ENCODE measurements at regions not wholly inside any gene's neighbourhood (a gene's known extent, or its start where the extent isn't known, plus 50 kb on each side); places are given as distances from the start of the nearest gene placed in this dataset.

- TF ChIP-seq EGR1 (IDR thresholded peaks at IDR 0.05; ENCODE audit: low read depth in 2 of 2) (no peak), RAD21 (IDR thresholded peaks at IDR 0.05) (no peak), SP1 (IDR thresholded peaks at IDR 0.05) (no peak), ZBTB33 (IDR thresholded peaks at IDR 0.05) (no peak), REST (IDR thresholded peaks at IDR 0.05) (no peak), NR2F2 (IDR thresholded peaks at IDR 0.05) (no peak), YY1 (IDR thresholded peaks at IDR 0.05) (no peak), ATF3 (IDR thresholded peaks at IDR 0.05) (no peak), HNF4G (IDR thresholded peaks at IDR 0.05) (no peak), FOXA1 (IDR thresholded peaks at IDR 0.05) (no peak), TAF1 (conservative IDR thresholded peaks at IDR 0.05) (no peak), RXRA (IDR thresholded peaks at IDR 0.05) (no peak)
- no peaks in the 10 kb centered on the region for H3K36me3 ChIP-seq (ENCODE audit: control insufficient read depth in 4 of 4, insufficient read depth in 3 of 4, low read depth in 1 of 4, low read length in 3 of 4)
- no peaks in the 10 kb centered on the region for H3K9me3 ChIP-seq (ENCODE audit: control insufficient read depth in 4 of 4, low read length in 3 of 4)
- no peak for DNase-seq (ENCODE audit: low spot score)
- no peaks in the 10 kb centered on the region for H3K4me1 ChIP-seq (ENCODE audit: control insufficient read depth in 4 of 4, insufficient read depth in 4 of 4, low read length in 3 of 4)
- no peak overlapping the region for H3K4me3 ChIP-seq (ENCODE audit: low read depth in 1 of 3, low read length in 3 of 3)
- H3K9ac ChIP-seq (ENCODE audit: low read depth in 1 of 2, low read length in 2 of 2) = no peak overlapping the region
- H3K27ac ChIP-seq (ENCODE audit: low read depth in 1 of 2, low read length in 2 of 2) = no peak overlapping the region
- H3K27me3 ChIP-seq (ENCODE audit: control insufficient read depth in 4 of 4, insufficient read depth in 4 of 4, low read length in 3 of 4) = no peaks in the 10 kb centered on the region
Observed at GRCh38 chr3:80086426-80086825, 318.6 kb upstream of the ROBO1 start.

GRCh38 chr3:80079886-80080285 lies 312.1 kb upstream of the ROBO1 start:
- no peaks in the 10 kb centered on the region for H3K36me3 ChIP-seq (ENCODE audit: control insufficient read depth in 4 of 4, insufficient read depth in 3 of 4, low read depth in 1 of 4, low read length in 3 of 4)
- H3K9ac ChIP-seq (ENCODE audit: low read depth in 1 of 2, low read length in 2 of 2) = no peak overlapping the region
- no peak overlapping the region for H3K27ac ChIP-seq (ENCODE audit: low read depth in 1 of 2, low read length in 2 of 2)
- no peak overlapping the region for H3K4me3 ChIP-seq (ENCODE audit: low read depth in 1 of 3, low read length in 3 of 3)
- H3K27me3 ChIP-seq (ENCODE audit: control insufficient read depth in 4 of 4, insufficient read depth in 4 of 4, low read length in 3 of 4) = no peaks in the 10 kb centered on the region
- TF ChIP-seq JUND (IDR thresholded peaks at IDR 0.05) (no peak), RAD21 (IDR thresholded peaks at IDR 0.05) (no peak), ATF3 (IDR thresholded peaks at IDR 0.05) (no peak), HNF4A (conservative IDR thresholded peaks at IDR 0.05) (no peak), HNF4G (IDR thresholded peaks at IDR 0.05) (no peak), EGR1 (IDR thresholded peaks at IDR 0.05; ENCODE audit: low read depth in 2 of 2) (no peak), RXRA (IDR thresholded peaks at IDR 0.05) (no peak), FOXA2 (IDR thresholded peaks at IDR 0.05) (no peak), YY1 (IDR thresholded peaks at IDR 0.05) (no peak), CTCF (IDR thresholded peaks at IDR 0.05; ENCODE audit: low read depth, low read length, missing input control) (no peak), TAF1 (conservative IDR thresholded peaks at IDR 0.05) (no peak), SP1 (IDR thresholded peaks at IDR 0.05) (no peak), FOXA1 (IDR thresholded peaks at IDR 0.05) (no peak), MAX (IDR thresholded peaks at IDR 0.05) (no peak), NR2F2 (IDR thresholded peaks at IDR 0.05) (no peak), REST (IDR thresholded peaks at IDR 0.05) (no peak)
- H3K4me1 ChIP-seq (ENCODE audit: control insufficient read depth in 4 of 4, insufficient read depth in 4 of 4, low read length in 3 of 4) = no peaks in the 10 kb centered on the region
- DNase-seq (ENCODE audit: low spot score) = no peak
- H3K9me3 ChIP-seq (ENCODE audit: control insufficient read depth in 4 of 4, low read length in 3 of 4) = no peaks in the 10 kb centered on the region
